ENCODE measurements at regions not wholly inside any gene's neighbourhood (a gene's known extent, or its start where the extent isn't known, plus 50 kb on each side); places are given as distances from the start of the nearest gene placed in this dataset.

GRCh38 chr13:92947770-92948434 is 278.7 kb upstream of the GPC6 start:
- Histone ChIP-seq H3F3A (ENCODE audit: insufficient read depth, low read length, poor library complexity, severe bottlenecking) (peaks cover 11% of the 10 kb centered on the region), H3K27me3 (ENCODE audit: insufficient read depth, low read depth, low read length) (no peaks in the 10 kb centered on the region), H3K4me2 (ENCODE audit: low read length) (no peak overlapping the region), H2AFZ (ENCODE audit: low read depth, low read length) (no peak overlapping the region), H3K9me3 (ENCODE audit: low read length) (no peaks in the 10 kb centered on the region), H3K9me2 (ENCODE audit: insufficient read depth, low read length) (no peaks in the 10 kb centered on the region), H3K36me3 (ENCODE audit: insufficient read depth, low read length) (no peaks in the 10 kb centered on the region), H4K20me1 (ENCODE audit: insufficient read depth) (no peaks in the 10 kb centered on the region), H3K27ac (ENCODE audit: low read length) (peak overlapping the region; percentile 49), H3K4me3 (ENCODE audit: low read length) (no peak overlapping the region), H3K9ac (ENCODE audit: low read length) (no peak overlapping the region), H3K79me2 (replicated peaks; ENCODE audit: insufficient read depth, low read length) (no peaks in the 10 kb centered on the region)
- TF ChIP-seq POLR2AphosphoS5 (IDR thresholded peaks at IDR 0.05) (peak; percentile 26), RAD21 (conservative IDR thresholded peaks at IDR 0.05) (no peak), EZH2 (IDR thresholded peaks at IDR 0.05; ENCODE audit: borderline replicate concordance, insufficient read depth, low read length, poor library complexity, severe bottlenecking) (no peak), CTCF (IDR thresholded peaks at IDR 0.05; ENCODE audit: poor library complexity, severe bottlenecking) (no peak), MXI1 (conservative IDR thresholded peaks at IDR 0.05; ENCODE audit: poor library complexity, severe bottlenecking) (no peak), EP300 (conservative IDR thresholded peaks at IDR 0.05; ENCODE audit: poor library complexity, severe bottlenecking) (no peak), SMC3 (conservative IDR thresholded peaks at IDR 0.05; ENCODE audit: poor library complexity) (no peak), REST (IDR thresholded peaks at IDR 0.05; ENCODE audit: borderline replicate concordance) (no peak)

- peak overlapping the region; percentile 51 for H3K9ac ChIP-seq (ENCODE audit: low read length)
- H3K79me2 ChIP-seq (replicated peaks; ENCODE audit: insufficient read depth, low read length), result no peaks in the 10 kb centered on the region
- H4K20me1 ChIP-seq (ENCODE audit: insufficient read depth), result no peaks in the 10 kb centered on the region
- no peak overlapping the region for H3K4me2 ChIP-seq (ENCODE audit: low read length)
- no peak for TF ChIP-seq MXI1 (conservative IDR thresholded peaks at IDR 0.05; ENCODE audit: poor library complexity, severe bottlenecking)
- TF ChIP-seq SMC3 (conservative IDR thresholded peaks at IDR 0.05; ENCODE audit: poor library complexity), result no peak
- no peak for TF ChIP-seq EZH2 (IDR thresholded peaks at IDR 0.05; ENCODE audit: borderline replicate concordance, insufficient read depth, low read length, poor library complexity, severe bottlenecking)
- TF ChIP-seq TAF1 (IDR thresholded peaks at IDR 0.05; ENCODE audit: low read depth), result no peak
- no peak for TF ChIP-seq RAD21 (conservative IDR thresholded peaks at IDR 0.05)
- TF ChIP-seq EP300 (conservative IDR thresholded peaks at IDR 0.05; ENCODE audit: poor library complexity, severe bottlenecking), result no peak
- no peak for TF ChIP-seq POLR2AphosphoS5 (IDR thresholded peaks at IDR 0.05)
- TF ChIP-seq CTCF (IDR thresholded peaks at IDR 0.05; ENCODE audit: poor library complexity, severe bottlenecking), result no peak
- no peak for TF ChIP-seq REST (IDR thresholded peaks at IDR 0.05; ENCODE audit: borderline replicate concordance)
- no peaks in the 10 kb centered on the region for H3K27me3 ChIP-seq (ENCODE audit: insufficient read depth, low read depth, low read length)
- H3K27ac ChIP-seq (ENCODE audit: low read length), result peak overlapping the region; percentile 92
- H2AFZ ChIP-seq (ENCODE audit: low read depth, low read length), result no peak overlapping the region
- H3F3A ChIP-seq (ENCODE audit: insufficient read depth, low read length, poor library complexity, severe bottlenecking), result peaks cover 11% of the 10 kb centered on the region
- no peaks in the 10 kb centered on the region for H3K9me3 ChIP-seq (ENCODE audit: low read length)
- no peaks in the 10 kb centered on the region for H3K9me2 ChIP-seq (ENCODE audit: insufficient read depth, low read length)
- H3K4me3 ChIP-seq (ENCODE audit: low read length), result peak overlapping the region; percentile 51
- H3K36me3 ChIP-seq (ENCODE audit: insufficient read depth, low read length), result no peaks in the 10 kb centered on the region
These were observed 275.8 kb upstream of the GPC6 start for GRCh38 chr13:92950771-92951170.
